Stimulated activated CD4-positive, alpha-beta T cell treated with anti-CD3 and anti-CD28 coated beads, Interleukin-1b, Interleukin-23, amount 100 ng/mL, for 24 hours (primary cell): ENCODE measurements at regions not wholly inside any gene's neighbourhood (a gene's known extent, or its start where the extent isn't known, plus 50 kb on each side); places are given as distances from the start of the nearest gene placed in this dataset.
"Not testable (repeated sequence)": the region's sequence is repeated elsewhere in the genome, so short reads cannot be mapped to it uniquely, and the experiment has no call there.

ENCODE experiments used
- DNase-seq, 4 experiments: peaks; one replicate each; pipeline ENCODE4 v3.0.0-alpha.2; 2020; ENCODE audit warnings: low read depth in 4 of 4, low spot score in 1 of 4

GRCh38 chr7:45401851-45402250, 172.3 kb upstream of the ADCY1 start:
- no peak for DNase-seq

GRCh38 chr7:45402480-45403218, 171.5 kb upstream of the ADCY1 start:
- no peak for DNase-seq

GRCh38 chr7:45404622-45405021, 169.5 kb upstream of the ADCY1 start:
- no peak for DNase-seq

GRCh38 chr7:45407730-45408408, 166.3 kb upstream of the ADCY1 start:
- no peak for DNase-seq

GRCh38 chr7:45408409-45408737, 165.8 kb upstream of the ADCY1 start:
- no peak for DNase-seq

GRCh38 chr7:45410893-45411292, 163.3 kb upstream of the ADCY1 start:
- DNase-seq = no peak

- DNase-seq = no peak
These were observed 160.7 kb upstream of the ADCY1 start for GRCh38 chr7:45413419-45413818.

GRCh38 chr7:45414226-45414625, 159.9 kb upstream of the ADCY1 start:
- DNase-seq = no peak

- no peak for DNase-seq
These were observed 158.9 kb upstream of the ADCY1 start for GRCh38 chr7:45415265-45415664.

- DNase-seq = no peak
These were observed 157.3 kb upstream of the ADCY1 start for GRCh38 chr7:45416846-45417245.

- no peak for DNase-seq
These were observed 156.9 kb upstream of the ADCY1 start for GRCh38 chr7:45417268-45417667.

GRCh38 chr7:45417735-45418134, 156.4 kb upstream of the ADCY1 start:
- no peak for DNase-seq

- DNase-seq = no peak
These were observed 153.2 kb upstream of the ADCY1 start for GRCh38 chr7:45420843-45421495.

GRCh38 chr7:45421806-45422205, 152.4 kb upstream of the ADCY1 start:
- DNase-seq = no peak

GRCh38 chr7:45430397-45430796, 143.8 kb upstream of the ADCY1 start:
- no peak for DNase-seq

- DNase-seq = no peak
These were observed 139.9 kb upstream of the ADCY1 start for GRCh38 chr7:45434167-45434784.

- no peak for DNase-seq
These were observed 139.0 kb upstream of the ADCY1 start for GRCh38 chr7:45435131-45435530.

- no peak for DNase-seq
These were observed 138.3 kb upstream of the ADCY1 start for GRCh38 chr7:45435846-45436245.

GRCh38 chr7:45440776-45441175, 133.4 kb upstream of the ADCY1 start:
- DNase-seq = not testable (repeated sequence)

GRCh38 chr7:45443263-45443662, 130.9 kb upstream of the ADCY1 start:
- DNase-seq = no peak

GRCh38 chr7:45446195-45446944, 127.8 kb upstream of the ADCY1 start:
- DNase-seq = no peak
